ENCODE measurements at regions not wholly inside any gene's neighbourhood (a gene's known extent, or its start where the extent isn't known, plus 50 kb on each side); places are given as distances from the start of the nearest gene placed in this dataset.
"Not testable (repeated sequence)": the region's sequence is repeated elsewhere in the genome, so short reads cannot be mapped to it uniquely, and the experiment has no call there.

DNA sequence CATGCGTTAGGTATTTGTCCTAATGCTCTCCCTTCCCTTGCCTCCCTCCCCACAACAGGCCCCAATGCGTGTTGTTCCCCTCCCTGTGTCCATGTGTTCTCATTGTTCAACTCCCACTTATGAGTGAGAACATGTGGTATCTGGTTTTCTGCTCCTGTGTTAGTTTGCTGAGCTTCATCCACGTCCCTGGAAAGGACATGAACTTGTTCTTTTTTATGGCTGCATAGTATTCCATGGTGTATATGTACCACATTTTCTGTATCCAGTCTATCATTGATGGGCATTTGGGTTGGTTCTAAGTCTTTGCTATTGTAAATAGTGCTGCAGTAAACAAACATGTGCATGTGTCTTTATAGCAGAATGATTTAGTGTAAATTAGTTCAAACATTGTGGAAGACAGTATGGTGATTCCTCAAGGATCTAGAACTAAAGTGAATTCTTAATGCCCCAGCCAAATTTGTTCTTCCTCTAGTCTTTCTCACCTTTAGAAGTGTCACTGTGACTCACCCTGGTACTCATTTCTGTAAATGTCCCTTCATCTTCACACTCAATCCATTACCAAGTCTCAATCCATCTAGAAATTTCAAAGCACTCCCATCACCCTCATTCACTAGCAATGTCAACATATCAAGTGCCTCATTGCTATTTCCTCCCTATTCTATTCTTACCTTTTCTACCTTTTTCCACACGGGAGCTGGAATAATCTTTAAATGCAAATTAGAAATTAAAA is 123.9 kb downstream of the MREG start:
- not testable (repeated sequence) for H3K4me3 ChIP-seq (ENCODE audit: low read length); H3K9me3 ChIP-seq (ENCODE audit: control insufficient read depth, low read length); DNase-seq (ENCODE audit: low read depth); H3K27me3 ChIP-seq (replicated peaks; ENCODE audit: control insufficient read depth, insufficient read depth, low read length); H3K36me3 ChIP-seq (ENCODE audit: control insufficient read depth, insufficient read depth, low read length, severe bottlenecking); H3K9ac ChIP-seq (ENCODE audit: low read length)
- H3K4me1 ChIP-seq (ENCODE audit: control insufficient read depth, insufficient read depth, low read length): peaks cover 13% of the 10 kb centered on the region

DNA sequence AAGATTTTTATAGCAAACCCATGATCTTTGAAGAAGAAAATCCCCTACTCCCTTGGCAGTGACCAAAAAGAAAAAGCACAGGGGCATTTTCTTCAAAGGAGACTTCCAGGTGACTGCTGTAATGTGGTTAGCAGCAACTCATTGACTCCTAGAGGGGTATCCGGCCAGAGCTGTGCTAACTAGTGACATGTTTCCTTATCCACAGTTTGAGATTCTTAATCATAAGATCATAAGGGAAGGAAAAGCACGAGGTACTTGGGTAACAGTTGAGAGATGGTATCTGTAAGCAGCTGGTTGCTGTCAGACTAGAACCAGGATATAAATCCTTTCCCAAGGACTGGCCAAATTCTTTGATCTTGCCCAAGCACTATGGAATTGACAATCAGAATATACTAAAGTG is 124.7 kb downstream of the MREG start:
- H3K27me3 ChIP-seq (replicated peaks; ENCODE audit: control insufficient read depth, insufficient read depth, low read length): no peaks in the 10 kb centered on the region
- no peak overlapping the region for H3K9ac ChIP-seq (ENCODE audit: low read length)
- peak; percentile 31 for DNase-seq (ENCODE audit: low read depth)
- H3K36me3 ChIP-seq (ENCODE audit: control insufficient read depth, insufficient read depth, low read length, severe bottlenecking): no peaks in the 10 kb centered on the region
- no peak overlapping the region for H3K4me3 ChIP-seq (ENCODE audit: low read length)
- H3K9me3 ChIP-seq (ENCODE audit: control insufficient read depth, low read length): no peaks in the 10 kb centered on the region
- H3K4me1 ChIP-seq (ENCODE audit: control insufficient read depth, insufficient read depth, low read length): peaks cover 17% of the 10 kb centered on the region

DNA sequence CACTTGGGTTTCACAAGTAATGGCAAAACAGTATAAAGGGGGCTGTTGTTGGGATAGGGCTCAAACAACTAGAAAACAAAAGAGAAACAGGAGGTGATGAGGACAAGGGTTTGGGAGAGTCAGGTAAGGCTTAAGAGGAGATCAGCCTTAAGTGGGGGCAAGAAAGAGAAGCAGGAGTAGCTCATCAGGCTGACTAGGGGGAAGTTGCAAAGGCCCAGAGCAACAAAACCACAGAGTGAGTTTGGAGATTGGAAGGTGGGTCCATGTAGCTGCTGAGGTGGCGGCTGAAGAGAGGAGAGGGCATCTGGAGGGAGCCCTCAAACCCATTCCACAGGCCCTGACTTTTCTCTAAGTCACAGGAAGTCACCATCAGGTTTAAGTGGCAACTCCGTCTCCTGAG is 126.0 kb downstream of the MREG start:
- Histone ChIP-seq H3K9ac (ENCODE audit: low read length) (no peak overlapping the region), H3K4me3 (ENCODE audit: low read length) (no peak overlapping the region), H3K4me1 (ENCODE audit: control insufficient read depth, insufficient read depth, low read length) (peaks cover 17% of the 10 kb centered on the region), H3K36me3 (ENCODE audit: control insufficient read depth, insufficient read depth, low read length, severe bottlenecking) (no peaks in the 10 kb centered on the region), H3K9me3 (ENCODE audit: control insufficient read depth, low read length) (no peaks in the 10 kb centered on the region), H3K27me3 (replicated peaks; ENCODE audit: control insufficient read depth, insufficient read depth, low read length) (no peaks in the 10 kb centered on the region)
- no peak for DNase-seq (ENCODE audit: low read depth)

DNA sequence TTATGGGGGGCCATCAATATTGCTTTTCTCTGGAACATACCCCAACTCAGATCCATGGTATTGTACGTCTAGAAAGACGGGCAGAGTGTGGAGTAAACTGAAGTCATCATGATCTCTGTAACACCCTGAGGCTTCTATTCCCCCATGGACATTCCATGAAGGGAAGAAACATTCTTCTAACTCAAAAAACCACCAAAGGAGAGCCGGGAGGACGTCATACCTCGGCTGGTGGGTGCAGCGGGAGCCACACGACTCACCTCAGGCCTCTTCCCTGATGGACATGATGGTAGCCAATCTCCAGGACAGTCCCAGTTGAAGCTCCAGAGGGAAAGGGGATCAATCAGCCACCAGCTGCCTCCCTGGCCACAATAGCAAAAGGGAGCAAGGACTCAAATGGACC is 127.3 kb downstream of the MREG start:
- Histone ChIP-seq H3K4me1 (ENCODE audit: control insufficient read depth, insufficient read depth, low read length) (peaks cover 17% of the 10 kb centered on the region), H3K4me3 (ENCODE audit: low read length) (no peak overlapping the region), H3K36me3 (ENCODE audit: control insufficient read depth, insufficient read depth, low read length, severe bottlenecking) (no peaks in the 10 kb centered on the region), H3K9ac (ENCODE audit: low read length) (no peak overlapping the region), H3K27me3 (replicated peaks; ENCODE audit: control insufficient read depth, insufficient read depth, low read length) (no peaks in the 10 kb centered on the region), H3K9me3 (ENCODE audit: control insufficient read depth, low read length) (no peaks in the 10 kb centered on the region)
- no peak for DNase-seq (ENCODE audit: low read depth)

DNA sequence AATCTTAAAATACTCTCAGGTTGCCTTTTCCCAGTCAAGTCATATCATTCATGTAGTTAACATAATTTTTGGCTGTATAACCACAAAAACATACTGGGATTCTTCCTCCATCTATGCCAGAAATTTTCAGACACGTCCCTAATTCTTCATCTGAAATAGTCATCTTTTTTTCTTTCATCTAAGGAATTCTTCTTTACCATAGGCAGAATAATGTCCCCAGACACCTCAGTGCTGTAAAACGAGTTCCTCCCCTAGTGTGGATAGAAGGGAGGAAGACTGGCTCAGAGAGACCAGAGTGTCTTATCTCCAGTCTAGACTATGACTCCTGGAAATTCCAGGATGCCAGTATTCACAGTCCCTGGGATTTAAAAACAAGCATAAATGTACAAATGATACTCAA is 127.8 kb downstream of the MREG start:
- H3K4me1 ChIP-seq (ENCODE audit: control insufficient read depth, insufficient read depth, low read length): peaks cover 17% of the 10 kb centered on the region
- no peaks in the 10 kb centered on the region for H3K27me3 ChIP-seq (replicated peaks; ENCODE audit: control insufficient read depth, insufficient read depth, low read length)
- no peak overlapping the region for H3K4me3 ChIP-seq (ENCODE audit: low read length)
- DNase-seq (ENCODE audit: low read depth): no peak
- H3K9ac ChIP-seq (ENCODE audit: low read length): peak overlapping the region; percentile 28
- H3K36me3 ChIP-seq (ENCODE audit: control insufficient read depth, insufficient read depth, low read length, severe bottlenecking): no peaks in the 10 kb centered on the region
- H3K9me3 ChIP-seq (ENCODE audit: control insufficient read depth, low read length): no peaks in the 10 kb centered on the region

DNA sequence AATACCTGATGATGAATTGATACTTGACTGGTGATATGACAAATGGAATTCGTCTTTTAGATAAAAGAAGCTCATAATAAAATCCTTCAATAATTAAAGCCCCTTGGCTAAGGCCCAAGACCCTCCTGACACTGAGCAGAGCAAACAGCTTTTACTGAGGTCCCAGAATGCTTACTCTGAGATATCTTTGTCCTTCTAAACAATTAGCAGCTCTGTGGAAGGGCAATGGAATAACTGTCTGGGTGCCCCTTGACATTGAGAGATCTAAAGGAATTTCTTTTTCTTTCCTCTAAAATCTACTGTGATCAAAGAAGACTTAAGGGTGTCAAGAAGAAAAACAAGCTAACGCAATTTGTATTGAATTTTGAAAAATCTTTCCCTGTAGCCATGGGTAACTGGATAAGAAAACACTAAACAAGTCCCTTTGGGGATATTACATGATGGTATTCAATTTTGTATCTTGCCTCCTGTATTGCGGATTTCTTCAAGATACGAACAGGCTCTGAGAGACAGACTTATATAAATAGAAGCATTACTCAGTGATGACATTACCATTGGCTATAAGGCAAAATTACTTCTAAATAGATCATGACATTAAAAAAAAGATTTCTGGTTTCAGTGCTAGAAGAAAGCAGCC is 128.8 kb downstream of the MREG start:
- Histone ChIP-seq H3K36me3 (ENCODE audit: control insufficient read depth, insufficient read depth, low read length, severe bottlenecking) (no peaks in the 10 kb centered on the region), H3K4me1 (ENCODE audit: control insufficient read depth, insufficient read depth, low read length) (peaks cover 17% of the 10 kb centered on the region), H3K9me3 (ENCODE audit: control insufficient read depth, low read length) (no peaks in the 10 kb centered on the region), H3K4me3 (ENCODE audit: low read length) (no peak overlapping the region), H3K9ac (ENCODE audit: low read length) (peak overlapping the region; percentile 62), H3K27me3 (replicated peaks; ENCODE audit: control insufficient read depth, insufficient read depth, low read length) (no peaks in the 10 kb centered on the region)
- DNase-seq (ENCODE audit: low read depth): peak; percentile 33

DNA sequence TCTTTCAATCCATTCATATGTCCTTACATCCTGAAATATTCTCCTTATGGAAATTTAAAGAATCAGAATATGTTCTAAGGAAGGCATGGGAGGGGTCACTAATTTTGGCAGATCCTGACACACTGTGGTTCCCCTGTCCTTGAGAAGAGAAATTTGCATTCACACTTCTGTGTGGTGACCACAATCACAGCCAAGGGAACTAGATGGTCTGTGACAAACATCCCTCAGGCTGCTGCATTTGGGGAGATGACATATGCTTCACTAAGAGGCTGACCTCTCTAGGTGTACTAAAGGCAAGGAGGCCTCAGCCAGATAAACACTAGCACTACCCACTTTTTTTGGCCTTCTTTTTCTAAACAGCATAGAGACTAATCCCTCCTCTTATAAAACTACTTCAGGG is 129.6 kb downstream of the MREG start:
- DNase-seq (ENCODE audit: low read depth): no peak
- Histone ChIP-seq H3K4me1 (ENCODE audit: control insufficient read depth, insufficient read depth, low read length) (peaks cover 19% of the 10 kb centered on the region), H3K36me3 (ENCODE audit: control insufficient read depth, insufficient read depth, low read length, severe bottlenecking) (no peaks in the 10 kb centered on the region)

DNA sequence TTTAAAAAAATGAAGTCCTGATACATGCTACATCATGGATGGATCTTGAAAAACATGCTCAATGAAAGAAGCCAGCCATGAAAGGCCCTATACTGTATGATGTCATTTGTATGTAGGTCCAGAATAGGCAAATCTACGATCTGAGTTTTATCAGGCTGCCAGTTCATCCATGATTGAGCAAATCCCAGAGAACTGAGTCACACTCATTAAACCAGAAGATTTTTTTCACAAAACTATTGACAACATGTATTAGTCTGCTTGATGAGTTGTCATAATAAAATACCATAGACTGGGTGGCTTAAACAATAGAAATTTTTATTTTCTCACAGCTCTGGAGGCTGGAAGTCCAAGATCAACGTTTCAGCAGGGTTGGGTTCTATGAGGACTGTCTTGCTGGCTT is 130.7 kb downstream of the MREG start:
- no peak overlapping the region for H3K9ac ChIP-seq (ENCODE audit: low read length)

More for the DNA sequence above, 129.6 kb downstream of the MREG start:
- H3K9me3 ChIP-seq (ENCODE audit: control insufficient read depth, low read length): no peaks in the 10 kb centered on the region
- no peak overlapping the region for H3K4me3 ChIP-seq (ENCODE audit: low read length)
- H3K9ac ChIP-seq (ENCODE audit: low read length): peak overlapping the region; percentile 62
- H3K27me3 ChIP-seq (replicated peaks; ENCODE audit: control insufficient read depth, insufficient read depth, low read length): no peaks in the 10 kb centered on the region

DNA sequence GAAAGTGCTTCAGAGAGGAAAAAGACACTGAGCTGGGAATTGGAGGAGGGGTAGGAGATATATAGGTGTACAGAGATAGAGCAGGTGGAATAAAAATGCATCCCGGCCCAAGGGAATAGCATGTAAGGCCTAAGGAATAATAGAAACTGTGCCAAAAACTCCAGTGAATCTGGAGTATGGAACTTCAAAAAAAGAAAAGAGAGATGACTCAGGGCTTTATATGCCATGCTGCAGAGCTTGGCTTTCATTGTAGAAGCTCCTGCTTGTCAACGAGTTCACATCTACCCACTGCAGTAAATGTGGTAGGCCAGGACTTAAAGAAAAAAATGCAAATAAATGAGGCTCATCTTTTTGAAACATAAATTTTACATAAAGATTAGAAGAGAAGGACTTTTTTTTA is 131.8 kb downstream of the MREG start:
- Histone ChIP-seq H3K27me3 (replicated peaks; ENCODE audit: control insufficient read depth, insufficient read depth, low read length) (no peaks in the 10 kb centered on the region), H3K4me3 (ENCODE audit: low read length) (no peak overlapping the region), H3K4me1 (ENCODE audit: control insufficient read depth, insufficient read depth, low read length) (peaks cover 26% of the 10 kb centered on the region), H3K9me3 (ENCODE audit: control insufficient read depth, low read length) (peaks cover 6% of the 10 kb centered on the region), H3K36me3 (ENCODE audit: control insufficient read depth, insufficient read depth, low read length, severe bottlenecking) (no peaks in the 10 kb centered on the region), H3K9ac (ENCODE audit: low read length) (no peak overlapping the region)
- DNase-seq (ENCODE audit: low read depth): no peak

More for the DNA sequence above, 130.7 kb downstream of the MREG start:
- DNase-seq (ENCODE audit: low read depth): no peak
- Histone ChIP-seq H3K27me3 (replicated peaks; ENCODE audit: control insufficient read depth, insufficient read depth, low read length) (no peaks in the 10 kb centered on the region), H3K4me1 (ENCODE audit: control insufficient read depth, insufficient read depth, low read length) (peaks cover 26% of the 10 kb centered on the region), H3K4me3 (ENCODE audit: low read length) (no peak overlapping the region), H3K36me3 (ENCODE audit: control insufficient read depth, insufficient read depth, low read length, severe bottlenecking) (no peaks in the 10 kb centered on the region), H3K9me3 (ENCODE audit: control insufficient read depth, low read length) (no peaks in the 10 kb centered on the region)

DNA sequence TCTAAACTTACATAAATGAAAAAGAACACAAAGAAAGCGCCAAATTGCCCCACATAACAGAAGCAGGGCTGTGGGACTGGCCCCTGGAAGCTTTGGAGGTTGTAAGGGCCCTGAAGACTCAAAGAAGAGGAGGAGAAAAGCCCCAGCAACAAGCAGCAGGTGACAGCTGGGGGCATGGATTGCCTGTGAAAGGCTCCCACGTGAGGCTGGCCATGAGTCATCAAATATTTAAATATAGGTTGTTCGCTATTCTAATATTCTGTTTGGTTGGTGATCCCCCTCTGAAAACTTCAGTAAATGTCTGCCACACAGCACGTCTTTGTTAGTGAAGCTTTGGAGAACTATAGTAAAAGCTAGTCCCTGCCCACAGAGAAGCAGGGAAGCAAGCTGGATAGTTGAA is 132.4 kb downstream of the MREG start:
- Histone ChIP-seq H3K36me3 (ENCODE audit: control insufficient read depth, insufficient read depth, low read length, severe bottlenecking) (no peaks in the 10 kb centered on the region), H3K9me3 (ENCODE audit: control insufficient read depth, low read length) (peaks cover 6% of the 10 kb centered on the region), H3K4me3 (ENCODE audit: low read length) (no peak overlapping the region), H3K4me1 (ENCODE audit: control insufficient read depth, insufficient read depth, low read length) (peaks cover 26% of the 10 kb centered on the region), H3K9ac (ENCODE audit: low read length) (no peak overlapping the region), H3K27me3 (replicated peaks; ENCODE audit: control insufficient read depth, insufficient read depth, low read length) (no peaks in the 10 kb centered on the region)
- DNase-seq (ENCODE audit: low read depth): no peak

DNA sequence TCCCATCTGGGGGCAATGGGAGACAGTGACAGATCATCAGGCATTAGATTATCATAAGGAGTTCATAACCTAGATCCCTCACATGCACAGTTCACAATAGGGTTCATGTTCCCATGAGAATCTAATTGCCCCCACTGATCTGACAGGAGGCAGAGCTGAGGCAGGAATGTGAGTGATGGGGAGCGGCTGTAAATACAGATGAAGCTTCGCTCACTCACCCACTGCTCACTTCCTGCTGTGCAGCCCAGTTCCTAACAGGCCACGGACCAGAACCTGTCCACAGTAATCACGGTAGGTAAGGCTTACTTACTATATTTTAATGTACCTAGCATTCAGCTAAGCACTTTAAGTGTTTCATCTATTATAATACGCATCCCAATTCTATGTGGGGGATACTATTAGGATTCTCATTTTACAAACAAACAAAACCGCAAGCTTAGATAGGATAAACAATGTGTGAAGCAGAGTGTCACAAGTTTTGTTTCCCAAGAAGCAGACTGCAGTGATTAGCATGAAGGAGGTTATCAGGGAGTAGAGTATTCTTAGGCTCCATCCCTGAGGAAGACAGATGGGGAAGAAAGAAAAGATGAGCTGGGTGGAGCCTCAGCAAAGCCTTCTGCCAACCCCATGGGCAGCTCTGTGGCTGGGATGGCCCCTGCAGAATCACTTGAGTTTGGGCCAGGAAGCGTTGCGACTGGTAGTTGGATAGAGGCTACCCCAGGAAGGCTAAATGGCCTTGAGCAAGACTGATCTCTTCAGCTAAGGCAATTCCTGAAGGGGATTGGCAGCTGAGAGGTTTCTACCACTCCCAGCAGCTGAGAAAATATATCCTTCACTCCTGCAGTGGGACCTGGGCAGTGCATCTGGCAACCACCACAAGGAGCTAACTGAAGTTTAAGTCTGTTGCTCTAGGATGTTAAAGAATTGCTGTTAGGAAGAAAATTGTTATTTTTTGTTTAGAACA is 133.1 kb downstream of the MREG start:
- H3K4me3 ChIP-seq (ENCODE audit: low read length): no peak overlapping the region
- H3K27me3 ChIP-seq (replicated peaks; ENCODE audit: control insufficient read depth, insufficient read depth, low read length): no peaks in the 10 kb centered on the region
- no peak overlapping the region for H3K9ac ChIP-seq (ENCODE audit: low read length)
- peaks cover 22% of the 10 kb centered on the region for H3K4me1 ChIP-seq (ENCODE audit: control insufficient read depth, insufficient read depth, low read length)
- peaks cover 6% of the 10 kb centered on the region for H3K9me3 ChIP-seq (ENCODE audit: control insufficient read depth, low read length)
- no peaks in the 10 kb centered on the region for H3K36me3 ChIP-seq (ENCODE audit: control insufficient read depth, insufficient read depth, low read length, severe bottlenecking)
- DNase-seq (ENCODE audit: low read depth): no peak
